ENCODE measurements at regions not wholly inside any gene's neighbourhood (a gene's known extent, or its start where the extent isn't known, plus 50 kb on each side); places are given as distances from the start of the nearest gene placed in this dataset.

- DNase-seq (ENCODE audit: low read depth in 1 of 2, low spot score in 2 of 2): no peak
- H3K9me3 ChIP-seq (replicated peaks): no peaks in the 10 kb centered on the region
- H3K27me3 ChIP-seq (replicated peaks): no peaks in the 10 kb centered on the region
- no peak overlapping the region for H3K27ac ChIP-seq
- no peaks in the 10 kb centered on the region for H3K4me1 ChIP-seq (replicated peaks)
- no peak overlapping the region for H3K4me3 ChIP-seq
- no peaks in the 10 kb centered on the region for H3K36me3 ChIP-seq
These were observed 326.8 kb downstream of the OSR1 start for GRCh38 chr2:19031642-19032041.

- no peak for DNase-seq (ENCODE audit: low read depth in 1 of 2, low spot score in 2 of 2)
- H3K4me1 ChIP-seq (replicated peaks): no peaks in the 10 kb centered on the region
- H3K27me3 ChIP-seq (replicated peaks): no peaks in the 10 kb centered on the region
- no peaks in the 10 kb centered on the region for H3K9me3 ChIP-seq (replicated peaks)
- no peak overlapping the region for H3K4me3 ChIP-seq
- H3K36me3 ChIP-seq: no peaks in the 10 kb centered on the region
- no peak overlapping the region for H3K27ac ChIP-seq
These were observed 328.8 kb downstream of the OSR1 start for GRCh38 chr2:19029655-19030054.

- no peak overlapping the region for H3K27ac ChIP-seq
- no peaks in the 10 kb centered on the region for H3K27me3 ChIP-seq (replicated peaks)
- H3K36me3 ChIP-seq: no peaks in the 10 kb centered on the region
- no peak for DNase-seq (ENCODE audit: low read depth in 1 of 2, low spot score in 2 of 2)
- no peak overlapping the region for H3K4me3 ChIP-seq
- no peaks in the 10 kb centered on the region for H3K4me1 ChIP-seq (replicated peaks)
- no peaks in the 10 kb centered on the region for H3K9me3 ChIP-seq (replicated peaks)
These were observed 329.6 kb downstream of the OSR1 start for GRCh38 chr2:19028587-19029375.

- no peaks in the 10 kb centered on the region for H3K27me3 ChIP-seq (replicated peaks)
- no peak overlapping the region for H3K27ac ChIP-seq
- no peaks in the 10 kb centered on the region for H3K4me1 ChIP-seq (replicated peaks)
These were observed 330.8 kb downstream of the OSR1 start for GRCh38 chr2:19027626-19028025.

DNA sequence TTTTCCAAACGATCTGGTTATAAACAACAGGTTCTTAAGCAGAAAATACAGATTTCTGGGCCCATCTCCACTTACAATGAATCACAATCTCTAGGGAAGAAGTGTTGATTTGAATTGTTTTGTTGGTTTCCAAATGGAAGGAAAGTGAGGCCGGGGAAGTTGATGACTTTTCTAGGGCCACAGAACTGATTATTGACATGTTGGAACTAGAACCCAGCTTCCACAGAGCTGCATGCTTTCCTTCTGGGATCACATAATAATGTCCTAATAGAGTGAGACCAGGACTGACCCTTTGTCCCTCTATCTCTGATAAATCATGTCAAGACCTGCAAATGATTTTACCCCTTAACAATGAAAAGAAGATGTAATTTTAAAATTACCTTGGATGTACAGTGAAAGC, 332.2 kb downstream of the OSR1 start:
- Histone ChIP-seq H3K9me3 (replicated peaks) (no peaks in the 10 kb centered on the region), H3K4me3 (no peak overlapping the region), H3K27ac (no peak overlapping the region), H3K4me1 (replicated peaks) (peaks cover 12% of the 10 kb centered on the region), H3K36me3 (no peaks in the 10 kb centered on the region), H3K27me3 (replicated peaks) (no peaks in the 10 kb centered on the region)
- DNase-seq (ENCODE audit: low read depth in 1 of 2, low spot score in 2 of 2): no peak

More at GRCh38 chr2:19027626-19028025, 330.8 kb downstream of the OSR1 start:
- DNase-seq (ENCODE audit: low read depth in 1 of 2, low spot score in 2 of 2): no peak
- H3K4me3 ChIP-seq: no peak overlapping the region
- no peaks in the 10 kb centered on the region for H3K9me3 ChIP-seq (replicated peaks)
- no peaks in the 10 kb centered on the region for H3K36me3 ChIP-seq

DNA sequence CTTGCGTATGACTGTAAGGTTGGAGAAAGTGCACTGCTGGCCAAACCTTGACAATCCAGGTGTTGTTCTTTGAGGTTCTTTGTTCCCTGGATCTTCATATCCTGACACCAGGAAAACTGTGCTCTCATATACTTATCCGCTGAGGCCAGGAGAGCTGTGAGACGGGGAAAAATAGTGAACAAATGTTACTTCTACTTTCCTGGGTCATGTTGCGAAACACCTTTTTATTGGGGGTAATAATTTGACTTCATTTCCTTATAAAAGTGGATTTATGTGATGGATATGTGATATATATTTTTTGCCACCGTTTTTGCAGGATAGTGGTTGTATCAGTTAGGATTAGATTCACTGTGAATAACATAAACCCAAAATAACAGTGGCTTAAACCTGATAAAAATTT, 336.1 kb downstream of the OSR1 start:
- Histone ChIP-seq H3K9me3 (replicated peaks) (no peaks in the 10 kb centered on the region), H3K36me3 (no peaks in the 10 kb centered on the region; the same call in 1 of the 2 replicates), H3K27me3 (replicated peaks) (no peaks in the 10 kb centered on the region), H3K4me3 (no peak overlapping the region), H3K27ac (peak overlapping the region; percentile 77), H3K4me1 (replicated peaks) (peaks cover 27% of the 10 kb centered on the region)
- no peak for DNase-seq (ENCODE audit: low read depth in 1 of 2, low spot score in 2 of 2)

DNA sequence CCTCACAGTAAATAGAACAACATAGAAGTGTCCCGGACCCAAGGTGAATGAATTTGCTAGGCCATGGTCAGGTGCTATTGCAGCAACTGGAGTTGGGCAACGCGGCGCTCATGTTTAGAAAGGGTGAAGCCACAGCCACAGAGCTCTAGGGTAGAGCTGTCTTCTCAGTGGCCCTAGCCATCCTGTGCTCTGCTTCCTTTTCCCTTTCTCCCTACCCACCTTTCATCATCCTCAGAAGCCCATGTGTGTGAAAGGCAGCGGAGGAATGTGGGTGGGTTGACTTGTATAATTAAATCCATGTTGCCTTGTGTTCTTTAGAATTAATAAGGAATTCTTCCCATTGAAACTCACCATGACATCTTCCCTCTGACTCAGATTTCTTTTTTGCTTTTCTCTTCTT, 336.7 kb downstream of the OSR1 start:
- H3K9me3 ChIP-seq (replicated peaks): no peaks in the 10 kb centered on the region
- no peak overlapping the region for H3K4me3 ChIP-seq
- no peaks in the 10 kb centered on the region for H3K27me3 ChIP-seq (replicated peaks)
- H3K4me1 ChIP-seq (replicated peaks): peaks cover 27% of the 10 kb centered on the region
- peak in 1 of 2 experiments; percentile 55 for DNase-seq (ENCODE audit: low read depth in 1 of 2, low spot score in 2 of 2)
- H3K27ac ChIP-seq: peak overlapping the region; percentile 77
- H3K36me3 ChIP-seq: no peaks in the 10 kb centered on the region; the same call in 1 of the 2 replicates

GRCh38 chr2:19021100-19021476, 337.3 kb downstream of the OSR1 start:
- Histone ChIP-seq H3K9me3 (replicated peaks) (no peaks in the 10 kb centered on the region), H3K36me3 (no peaks in the 10 kb centered on the region; the same call in 1 of the 2 replicates), H3K27me3 (replicated peaks) (no peaks in the 10 kb centered on the region), H3K27ac (peak overlapping the region; percentile 77), H3K4me1 (replicated peaks) (peaks cover 27% of the 10 kb centered on the region), H3K4me3 (no peak overlapping the region)
- peak; percentile 64 to 83 for DNase-seq (ENCODE audit: low read depth in 1 of 2, low spot score in 2 of 2)

DNA sequence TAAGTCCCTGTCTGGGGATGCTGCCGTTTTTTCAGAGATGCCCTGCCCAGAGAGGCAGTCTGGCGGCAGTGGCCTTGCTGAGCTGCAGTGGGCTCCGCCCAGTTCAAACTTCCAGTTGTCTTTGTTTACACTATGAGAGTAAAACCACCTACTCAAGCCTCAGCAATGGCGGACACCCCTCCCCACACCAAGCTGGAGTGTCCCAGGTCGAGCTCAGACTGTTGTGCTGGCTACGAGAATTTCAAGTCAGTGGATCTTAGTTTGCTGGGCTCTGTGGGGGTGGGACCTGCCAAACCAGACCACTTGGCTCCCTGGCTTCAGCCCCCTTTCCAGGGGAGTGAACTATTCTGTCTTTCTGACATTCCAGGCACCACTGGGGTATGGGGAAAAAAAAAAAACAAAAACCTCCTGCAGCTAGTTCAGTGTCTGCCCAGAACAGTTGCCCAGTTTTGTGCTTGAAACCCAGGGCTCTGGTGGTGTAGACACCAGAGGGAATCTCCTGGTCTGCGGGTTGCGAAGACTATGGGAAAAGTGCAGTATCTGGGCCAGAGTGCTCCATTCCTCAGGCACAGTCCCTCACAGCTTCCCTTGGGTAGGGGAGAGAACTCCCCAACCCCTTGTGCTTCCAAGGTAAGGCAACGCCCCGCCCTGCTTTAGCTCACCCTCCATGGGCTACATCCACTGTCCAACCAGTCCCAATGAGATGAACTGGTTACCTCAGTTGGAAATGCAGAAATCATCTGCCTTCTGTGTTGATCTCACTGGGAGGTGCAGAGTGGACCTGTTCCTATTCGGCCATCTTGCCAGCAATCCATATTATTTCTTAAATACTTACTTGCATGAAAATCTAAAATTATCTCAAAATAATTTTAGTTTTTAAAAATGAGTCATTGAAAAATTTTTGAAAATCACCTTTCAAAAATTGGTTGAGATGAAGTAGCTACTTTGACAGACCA, 338.0 kb downstream of the OSR1 start:
- peak overlapping the region; percentile 77 for H3K27ac ChIP-seq
- H3K36me3 ChIP-seq: no peaks in the 10 kb centered on the region; the same call in 1 of the 2 replicates
- no peaks in the 10 kb centered on the region for H3K9me3 ChIP-seq (replicated peaks)
- H3K27me3 ChIP-seq (replicated peaks): no peaks in the 10 kb centered on the region
- peaks cover 27% of the 10 kb centered on the region for H3K4me1 ChIP-seq (replicated peaks)
- DNase-seq (ENCODE audit: low read depth in 1 of 2, low spot score in 2 of 2): no peak
- no peak overlapping the region for H3K4me3 ChIP-seq

DNA sequence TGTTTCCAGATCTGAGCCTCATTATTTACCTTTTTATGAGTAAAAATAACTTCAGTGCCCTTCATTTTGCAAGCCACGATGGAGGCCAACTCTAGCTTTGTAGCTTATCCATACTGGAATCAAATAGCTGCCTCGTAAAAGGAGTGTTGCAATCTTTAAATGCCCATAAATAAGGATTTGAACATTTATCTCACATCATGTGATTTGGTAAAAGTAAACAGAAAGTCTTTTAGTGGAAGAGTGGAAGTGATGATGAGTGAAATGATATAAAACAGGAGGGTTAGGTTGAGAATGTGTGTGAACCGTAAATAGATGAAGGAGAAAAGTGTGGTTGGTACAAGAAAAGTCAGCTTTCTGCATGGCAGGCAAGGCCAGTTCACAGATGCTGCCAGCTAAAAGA, 348.9 kb downstream of the OSR1 start:
- DNase-seq (ENCODE audit: low read depth in 1 of 2, low spot score in 2 of 2): no peak
- no peaks in the 10 kb centered on the region for H3K27me3 ChIP-seq (replicated peaks)
- no peaks in the 10 kb centered on the region; the same call in 1 of the 2 replicates for H3K9me3 ChIP-seq (replicated peaks)
- H3K4me1 ChIP-seq (replicated peaks): no peaks in the 10 kb centered on the region
- no peaks in the 10 kb centered on the region for H3K36me3 ChIP-seq
- H3K27ac ChIP-seq: no peak overlapping the region
- H3K4me3 ChIP-seq: no peak overlapping the region

- H3K27ac ChIP-seq: no peak overlapping the region
- 0 out of 2 replicates have a peak, but pooled peaks cover 4% of the 10 kb centered on the region for H3K4me1 ChIP-seq (replicated peaks)
- DNase-seq (ENCODE audit: low read depth in 1 of 2, low spot score in 2 of 2): no peak
- H3K36me3 ChIP-seq: no peaks in the 10 kb centered on the region
- no peak overlapping the region for H3K4me3 ChIP-seq
- no peaks in the 10 kb centered on the region for H3K27me3 ChIP-seq (replicated peaks)
- H3K9me3 ChIP-seq (replicated peaks): no peaks in the 10 kb centered on the region
These were observed 354.9 kb downstream of the OSR1 start for GRCh38 chr2:19003554-19003953.

GRCh38 chr2:19000776-19001175, 357.6 kb downstream of the OSR1 start:
- no peak for DNase-seq (ENCODE audit: low read depth in 1 of 2, low spot score in 2 of 2)
- no peak overlapping the region for H3K27ac ChIP-seq
- H3K4me3 ChIP-seq: no peak overlapping the region
- no peaks in the 10 kb centered on the region for H3K27me3 ChIP-seq (replicated peaks)
- 0 out of 2 replicates have a peak, but pooled peaks cover 6% of the 10 kb centered on the region for H3K4me1 ChIP-seq (replicated peaks)
- H3K36me3 ChIP-seq: no peaks in the 10 kb centered on the region
- H3K9me3 ChIP-seq (replicated peaks): no peaks in the 10 kb centered on the region

- H3K27me3 ChIP-seq (replicated peaks): no peaks in the 10 kb centered on the region
These were observed 359.2 kb downstream of the OSR1 start for GRCh38 chr2:18999198-18999597.

DNA sequence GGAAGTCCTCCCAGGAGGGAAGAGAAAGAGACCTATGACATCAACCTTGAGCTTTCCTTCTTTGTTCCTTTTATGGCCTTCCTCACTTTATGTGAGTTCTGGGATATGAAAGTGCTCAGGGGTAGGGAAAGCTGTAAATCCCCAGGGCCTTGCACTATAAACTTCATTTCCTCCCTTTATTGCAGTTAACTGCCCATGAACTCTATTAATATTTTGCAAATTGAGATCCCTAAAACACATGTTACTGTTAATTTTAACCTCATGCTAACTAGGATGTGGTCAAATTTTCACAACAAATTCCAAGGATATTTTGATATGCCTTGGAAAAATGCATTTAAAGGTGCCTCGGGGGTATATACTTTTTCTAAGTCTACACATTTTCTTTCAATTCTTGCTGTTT, 359.9 kb downstream of the OSR1 start:
- 0 out of 2 replicates have a peak, but pooled peaks cover 6% of the 10 kb centered on the region for H3K4me1 ChIP-seq (replicated peaks)
- H3K36me3 ChIP-seq: no peaks in the 10 kb centered on the region
- H3K27me3 ChIP-seq (replicated peaks): no peaks in the 10 kb centered on the region
- no peak overlapping the region for H3K27ac ChIP-seq
- no peak overlapping the region for H3K4me3 ChIP-seq
- no peak for DNase-seq (ENCODE audit: low read depth in 1 of 2, low spot score in 2 of 2)
- no peaks in the 10 kb centered on the region for H3K9me3 ChIP-seq (replicated peaks)

More at GRCh38 chr2:18999198-18999597, 359.2 kb downstream of the OSR1 start:
- no peaks in the 10 kb centered on the region for H3K9me3 ChIP-seq (replicated peaks)
- H3K4me1 ChIP-seq (replicated peaks): 0 out of 2 replicates have a peak, but pooled peaks cover 6% of the 10 kb centered on the region
- DNase-seq (ENCODE audit: low read depth in 1 of 2, low spot score in 2 of 2): no peak
- no peaks in the 10 kb centered on the region for H3K36me3 ChIP-seq
- H3K27ac ChIP-seq: no peak overlapping the region
- H3K4me3 ChIP-seq: no peak overlapping the region
